HL-60 (cell line): ENCODE measurements at regions not wholly inside any gene's neighbourhood (a gene's known extent, or its start where the extent isn't known, plus 50 kb on each side); places are given as distances from the start of the nearest gene placed in this dataset.

Experiments
- GABPA ChIP-seq: IDR thresholded peaks from 2 replicates; pipeline ENCODE4 v1.6.1; 2012; ENCODE audit warnings: low read depth
- POLR2AphosphoS5 ChIP-seq: IDR thresholded peaks from 2 replicates; pipeline ENCODE4 v1.6.1; 2012; ENCODE audit warnings: low read depth
- SPI1 ChIP-seq: IDR thresholded peaks from 2 replicates; pipeline ENCODE4 v1.6.1; 2012; ENCODE audit warnings: low read depth, mild to moderate bottlenecking, borderline replicate concordance
- TF ChIP-seq, protein P1 (sequence below): IDR thresholded peaks from one replicate; pipeline ENCODE4 v1.5.1; 2011; ENCODE audit warnings: low read length, control low read depth, inconsistent platforms; ENCODE audit not compliant: insufficient read depth
- TF ChIP-seq, protein P2 (sequence below): IDR thresholded peaks from 2 replicates; pipeline ENCODE4 v1.6.1; 2012; ENCODE audit warnings: low read depth; ENCODE audit not compliant: insufficient replicate concordance

DNA sequence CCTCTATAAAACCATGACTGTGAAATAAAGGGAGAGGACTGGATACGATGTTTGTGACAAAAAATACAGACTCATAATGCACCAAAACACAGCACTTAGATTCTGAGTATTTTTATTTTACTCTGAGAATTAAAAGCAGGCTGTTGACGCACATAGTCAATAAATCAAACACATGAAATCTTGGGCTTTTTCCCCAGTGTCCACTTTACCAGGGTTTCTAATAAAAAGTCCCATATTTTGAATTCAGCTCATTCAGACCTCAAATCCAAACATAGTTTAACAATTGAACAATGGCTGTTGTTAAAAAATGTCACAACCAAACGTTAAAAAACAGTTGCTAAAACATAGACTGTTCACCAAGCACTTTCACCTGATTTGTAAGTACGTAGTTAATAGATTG is 553.4 kb downstream of the LTN1 start:
- TF ChIP-seq, protein P1, sequence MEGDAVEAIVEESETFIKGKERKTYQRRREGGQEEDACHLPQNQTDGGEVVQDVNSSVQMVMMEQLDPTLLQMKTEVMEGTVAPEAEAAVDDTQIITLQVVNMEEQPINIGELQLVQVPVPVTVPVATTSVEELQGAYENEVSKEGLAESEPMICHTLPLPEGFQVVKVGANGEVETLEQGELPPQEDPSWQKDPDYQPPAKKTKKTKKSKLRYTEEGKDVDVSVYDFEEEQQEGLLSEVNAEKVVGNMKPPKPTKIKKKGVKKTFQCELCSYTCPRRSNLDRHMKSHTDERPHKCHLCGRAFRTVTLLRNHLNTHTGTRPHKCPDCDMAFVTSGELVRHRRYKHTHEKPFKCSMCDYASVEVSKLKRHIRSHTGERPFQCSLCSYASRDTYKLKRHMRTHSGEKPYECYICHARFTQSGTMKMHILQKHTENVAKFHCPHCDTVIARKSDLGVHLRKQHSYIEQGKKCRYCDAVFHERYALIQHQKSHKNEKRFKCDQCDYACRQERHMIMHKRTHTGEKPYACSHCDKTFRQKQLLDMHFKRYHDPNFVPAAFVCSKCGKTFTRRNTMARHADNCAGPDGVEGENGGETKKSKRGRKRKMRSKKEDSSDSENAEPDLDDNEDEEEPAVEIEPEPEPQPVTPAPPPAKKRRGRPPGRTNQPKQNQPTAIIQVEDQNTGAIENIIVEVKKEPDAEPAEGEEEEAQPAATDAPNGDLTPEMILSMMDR, result no peak
- TF ChIP-seq POLR2AphosphoS5 (no peak), GABPA (no peak), SPI1 (no peak)
- TF ChIP-seq, protein P2, sequence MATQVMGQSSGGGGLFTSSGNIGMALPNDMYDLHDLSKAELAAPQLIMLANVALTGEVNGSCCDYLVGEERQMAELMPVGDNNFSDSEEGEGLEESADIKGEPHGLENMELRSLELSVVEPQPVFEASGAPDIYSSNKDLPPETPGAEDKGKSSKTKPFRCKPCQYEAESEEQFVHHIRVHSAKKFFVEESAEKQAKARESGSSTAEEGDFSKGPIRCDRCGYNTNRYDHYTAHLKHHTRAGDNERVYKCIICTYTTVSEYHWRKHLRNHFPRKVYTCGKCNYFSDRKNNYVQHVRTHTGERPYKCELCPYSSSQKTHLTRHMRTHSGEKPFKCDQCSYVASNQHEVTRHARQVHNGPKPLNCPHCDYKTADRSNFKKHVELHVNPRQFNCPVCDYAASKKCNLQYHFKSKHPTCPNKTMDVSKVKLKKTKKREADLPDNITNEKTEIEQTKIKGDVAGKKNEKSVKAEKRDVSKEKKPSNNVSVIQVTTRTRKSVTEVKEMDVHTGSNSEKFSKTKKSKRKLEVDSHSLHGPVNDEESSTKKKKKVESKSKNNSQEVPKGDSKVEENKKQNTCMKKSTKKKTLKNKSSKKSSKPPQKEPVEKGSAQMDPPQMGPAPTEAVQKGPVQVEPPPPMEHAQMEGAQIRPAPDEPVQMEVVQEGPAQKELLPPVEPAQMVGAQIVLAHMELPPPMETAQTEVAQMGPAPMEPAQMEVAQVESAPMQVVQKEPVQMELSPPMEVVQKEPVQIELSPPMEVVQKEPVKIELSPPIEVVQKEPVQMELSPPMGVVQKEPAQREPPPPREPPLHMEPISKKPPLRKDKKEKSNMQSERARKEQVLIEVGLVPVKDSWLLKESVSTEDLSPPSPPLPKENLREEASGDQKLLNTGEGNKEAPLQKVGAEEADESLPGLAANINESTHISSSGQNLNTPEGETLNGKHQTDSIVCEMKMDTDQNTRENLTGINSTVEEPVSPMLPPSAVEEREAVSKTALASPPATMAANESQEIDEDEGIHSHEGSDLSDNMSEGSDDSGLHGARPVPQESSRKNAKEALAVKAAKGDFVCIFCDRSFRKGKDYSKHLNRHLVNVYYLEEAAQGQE, result no peak
